ENCODE measurements at regions not wholly inside any gene's neighbourhood (a gene's known extent, or its start where the extent isn't known, plus 50 kb on each side); places are given as distances from the start of the nearest gene placed in this dataset.
"Not testable (repeated sequence)": the region's sequence is repeated elsewhere in the genome, so short reads cannot be mapped to it uniquely, and the experiment has no call there.

- no peak for DNase-seq (ENCODE audit: low spot score)
Observed at GRCh38 chr2:58620093-58620492, 379.0 kb upstream of the FANCL start.

- no peak for DNase-seq (ENCODE audit: low spot score)
Observed at GRCh38 chr2:58616961-58617360, 375.8 kb upstream of the FANCL start.

- no peak for DNase-seq (ENCODE audit: low spot score)
Observed at GRCh38 chr2:58614219-58614618, 373.1 kb upstream of the FANCL start.

GRCh38 chr2:58612973-58613372, 371.8 kb upstream of the FANCL start:
- DNase-seq (ENCODE audit: low spot score), result no peak

- no peak for DNase-seq (ENCODE audit: low spot score)
Observed at GRCh38 chr2:58609326-58609725, 368.2 kb upstream of the FANCL start.

- DNase-seq (ENCODE audit: low spot score), result no peak
Observed at GRCh38 chr2:58608146-58608545, 367.0 kb upstream of the FANCL start.

GRCh38 chr2:58607448-58607847, 366.3 kb upstream of the FANCL start:
- no peak for DNase-seq (ENCODE audit: low spot score)

- no peak for DNase-seq (ENCODE audit: low spot score)
Observed at GRCh38 chr2:58606799-58607198, 365.7 kb upstream of the FANCL start.

GRCh38 chr2:58604096-58604495, 363.0 kb upstream of the FANCL start:
- no peak for DNase-seq (ENCODE audit: low spot score)

GRCh38 chr2:58601017-58601416, 359.9 kb upstream of the FANCL start:
- DNase-seq (ENCODE audit: low spot score), result no peak

- DNase-seq (ENCODE audit: low spot score), result no peak
Observed at GRCh38 chr2:58598171-58598570, 357.0 kb upstream of the FANCL start.

- no peak for DNase-seq (ENCODE audit: low spot score)
Observed at GRCh38 chr2:58595714-58596113, 354.6 kb upstream of the FANCL start.

GRCh38 chr2:58594762-58595161, 353.6 kb upstream of the FANCL start:
- DNase-seq (ENCODE audit: low spot score), result no peak

- DNase-seq (ENCODE audit: low spot score), result no peak
Observed at GRCh38 chr2:58594175-58594574, 353.1 kb upstream of the FANCL start.

- not testable (repeated sequence) for DNase-seq (ENCODE audit: low spot score)
Observed at GRCh38 chr2:58586178-58586577, 345.1 kb upstream of the FANCL start.

- DNase-seq (ENCODE audit: low spot score), result no peak
Observed at GRCh38 chr2:58585233-58585632, 344.1 kb upstream of the FANCL start.

GRCh38 chr2:58584606-58585118, 343.5 kb upstream of the FANCL start:
- no peak for DNase-seq (ENCODE audit: low spot score)

GRCh38 chr2:58578276-58578675, 337.2 kb upstream of the FANCL start:
- DNase-seq (ENCODE audit: low spot score), result no peak

- no peak for DNase-seq (ENCODE audit: low spot score)
Observed at GRCh38 chr2:58574873-58575272, 333.7 kb upstream of the FANCL start.

- DNase-seq (ENCODE audit: low spot score), result no peak
Observed at GRCh38 chr2:58572731-58573130, 331.6 kb upstream of the FANCL start.

GRCh38 chr2:58571181-58571852, 330.2 kb upstream of the FANCL start:
- peak; percentile 80 for DNase-seq (ENCODE audit: low spot score)

GRCh38 chr2:58569475-58570185, 328.5 kb upstream of the FANCL start:
- DNase-seq (ENCODE audit: low spot score), result no peak

GRCh38 chr2:58568901-58569300, 327.8 kb upstream of the FANCL start:
- DNase-seq (ENCODE audit: low spot score), result no peak

- DNase-seq (ENCODE audit: low spot score), result no peak
Observed at GRCh38 chr2:58562276-58562675, 321.2 kb upstream of the FANCL start.
